HepG2 (cell line): ENCODE measurements at regions not wholly inside any gene's neighbourhood (a gene's known extent, or its start where the extent isn't known, plus 50 kb on each side); places are given as distances from the start of the nearest gene placed in this dataset.

ENCODE experiments used
- ATAC-seq: fragments of 200-7000 bp; cut with Tn5 transposase; 3 replicates; pipeline ENCODE4 v1.9.1; 2020; ENCODE audit warnings: mild to moderate bottlenecking, moderate library complexity
- BruUV-seq: library from RNA; stranded (reverse); fragments of 400-500 nt; replicated peaks from 2 replicates; lab custom pipeline; 2021; lab: Mats Ljungman, UMichigan
- CTCF ChIA-PET: fragments of 300-600 bp; formaldehyde crosslinking; extraction: SDS; loops from one replicate; lab custom pipeline; 2021; ENCODE audit warnings: low total read pairs, inconsistent platforms, low intra/inter-chr PET ratio; lab: Yijun Ruan, JAX
- POLR2A ChIA-PET: fragments of 350-600 bp; sonication (Branson Sonifier 250); formaldehyde crosslinking; loops from one replicate; lab custom pipeline; 2020; ENCODE audit warnings: antibody characterized with exemption, inconsistent platforms; lab: Yijun Ruan, JAX
- DNase-seq: peaks from one replicate; pipeline ENCODE4 v3.0.0-alpha.2; 2015; ENCODE audit warnings: low spot score
- FAIRE-seq: peaks from 3 replicates; lab custom pipeline; 2011; peaks lifted over from hg19 to GRCh38; lab: Jason Lieb, UNC
- H2AFZ ChIP-seq: one replicate; pipeline ENCODE4 v1.6.1; 2011; ENCODE audit warnings: low read length, inconsistent platforms
- H3K27ac ChIP-seq: fragments of 300-600 bp; 3 replicates; pipeline ENCODE4 v1.8.0; 2011; ENCODE audit warnings: mixed run types, mild to moderate bottlenecking, mixed read lengths, low read length, inconsistent platforms; ENCODE audit not compliant: insufficient read depth; ENCODE audit errors: extremely low read length
- H3K27me3 ChIP-seq, 2 experiments: fragments of 200-600 bp in 1 of 2; 2 replicates in 1 of 2; 3 replicates in 1 of 2; pipeline versions ENCODE4 v1.6.0 to v1.8.0; 2011; ENCODE audit warnings: low read length in 2 of 2, mild to moderate bottlenecking in 2 of 2, moderate library complexity in 2 of 2, inconsistent platforms in 1 of 2; ENCODE audit not compliant: insufficient read depth in 2 of 2, control insufficient read depth in 1 of 2
- H3K36me3 ChIP-seq, 2 experiments: fragments of 200-600 bp in 1 of 2; replicated peaks in 1 of 2; 2 replicates in 1 of 2; 3 replicates in 1 of 2; pipeline versions ENCODE4 v1.5.1 to v1.8.0; 2011; ENCODE audit warnings: low read length in 2 of 2, inconsistent platforms in 1 of 2; ENCODE audit not compliant: insufficient read depth in 2 of 2, control insufficient read depth in 1 of 2
- H3K4me1 ChIP-seq: 2 replicates; pipeline ENCODE4 v1.5.1; 2012; ENCODE audit warnings: low read length, inconsistent platforms; ENCODE audit not compliant: insufficient read depth
- H3K4me2 ChIP-seq: 2 replicates; pipeline ENCODE4 v1.6.0; 2011; ENCODE audit warnings: low read depth, low read length, inconsistent platforms
- H3K4me3 ChIP-seq, 3 experiments: fragments of 200-600 bp in 1 of 3; sonication (generic), shearing (Covaris generic) in 1 of 3; replicated peaks in 1 of 3; 2 replicates each; pipeline ENCODE4 v1.5.1; 2011 to 2016; ENCODE audit warnings: low read length in 3 of 3, inconsistent platforms in 2 of 3, low read depth in 2 of 3, mild to moderate bottlenecking in 2 of 3, control low read depth in 1 of 3, mixed read lengths in 1 of 3; ENCODE audit not compliant: insufficient read depth in 1 of 3
- H3K79me2 ChIP-seq: one replicate; pipeline ENCODE4 v1.6.1; 2011; ENCODE audit warnings: low read length, inconsistent platforms; ENCODE audit not compliant: insufficient read depth
- H3K9ac ChIP-seq: 2 replicates; pipeline ENCODE4 v1.6.0; 2011; ENCODE audit warnings: mild to moderate bottlenecking, low read depth, low read length, inconsistent platforms; ENCODE audit not compliant: insufficient read depth
- H3K9me3 ChIP-seq: 2 replicates; pipeline ENCODE4 v1.5.1; 2012; ENCODE audit warnings: mild to moderate bottlenecking, low read length
- H4K20me1 ChIP-seq: 2 replicates; pipeline ENCODE4 v1.6.0; 2011; ENCODE audit warnings: inconsistent platforms, mild to moderate bottlenecking, low read length, moderate library complexity; ENCODE audit not compliant: insufficient read depth
- ETV6 ChIP-seq: sonication (generic); formaldehyde crosslinking; conservative IDR thresholded peaks from 2 replicates; pipeline ENCODE4 v1.4.0; 2020; ENCODE audit warnings: missing genetic modification reagents
- JDP2 ChIP-seq: sonication (generic); formaldehyde crosslinking; IDR thresholded peaks from 2 replicates; pipeline ENCODE4 v1.8.1; 2022; ENCODE audit warnings: missing genetic modification reagents, borderline replicate concordance
- MIXL1 ChIP-seq: IDR thresholded peaks from 2 replicates; pipeline ENCODE4 v1.6.1; 2016
- RXRB ChIP-seq: IDR thresholded peaks from 2 replicates; pipeline ENCODE4 v1.6.1; 2016; ENCODE audit warnings: borderline replicate concordance, missing genetic modification reagents, missing compliant biosample characterization
- ZFAT ChIP-seq: sonication (generic); formaldehyde crosslinking; conservative IDR thresholded peaks from 2 replicates; pipeline ENCODE4 v1.8.1; 2023; ENCODE audit warnings: missing genetic modification reagents, inconsistent platforms
- ZIK1 ChIP-seq: sonication (generic); formaldehyde crosslinking; IDR thresholded peaks from 2 replicates; pipeline ENCODE4 v1.5.0; 2020; ENCODE audit warnings: mild to moderate bottlenecking, low read depth, missing genetic modification reagents, borderline replicate concordance
- ZNF629 ChIP-seq: sonication (generic); formaldehyde crosslinking; conservative IDR thresholded peaks from 2 replicates; pipeline ENCODE4 v1.5.0; 2020; ENCODE audit warnings: missing genetic modification reagents
- WGBS: methylation state at CpG from one replicate; pipeline ENCODE4 v1.1.6; 2017; ENCODE audit warnings: low lambda C conversion rate; 5-methylcytosine and 5-hydroxymethylcytosine counted together
- in situ Hi-C: cut with HindIII; loops from 2 replicates; pipeline ENCODE4 v1.10.0; 2017; ENCODE audit warnings: low pct_unique_long_range_greater_than_20kb; ENCODE audit not compliant: extremely low pct_ligation_motif_present
- intact Hi-C: fragments of 100-400 bp; cut with micrococcal nuclease; formaldehyde crosslinking; loops from one replicate; pipeline ENCODE4 v1.10.0; 2022; ENCODE audit not compliant: unreplicated experiment
- TF ChIP-seq, protein P1 (sequence below): sonication (generic); formaldehyde crosslinking; IDR thresholded peaks from 2 replicates; pipeline ENCODE4 v1.4.0; 2020; ENCODE audit warnings: missing genetic modification reagents

DNA sequence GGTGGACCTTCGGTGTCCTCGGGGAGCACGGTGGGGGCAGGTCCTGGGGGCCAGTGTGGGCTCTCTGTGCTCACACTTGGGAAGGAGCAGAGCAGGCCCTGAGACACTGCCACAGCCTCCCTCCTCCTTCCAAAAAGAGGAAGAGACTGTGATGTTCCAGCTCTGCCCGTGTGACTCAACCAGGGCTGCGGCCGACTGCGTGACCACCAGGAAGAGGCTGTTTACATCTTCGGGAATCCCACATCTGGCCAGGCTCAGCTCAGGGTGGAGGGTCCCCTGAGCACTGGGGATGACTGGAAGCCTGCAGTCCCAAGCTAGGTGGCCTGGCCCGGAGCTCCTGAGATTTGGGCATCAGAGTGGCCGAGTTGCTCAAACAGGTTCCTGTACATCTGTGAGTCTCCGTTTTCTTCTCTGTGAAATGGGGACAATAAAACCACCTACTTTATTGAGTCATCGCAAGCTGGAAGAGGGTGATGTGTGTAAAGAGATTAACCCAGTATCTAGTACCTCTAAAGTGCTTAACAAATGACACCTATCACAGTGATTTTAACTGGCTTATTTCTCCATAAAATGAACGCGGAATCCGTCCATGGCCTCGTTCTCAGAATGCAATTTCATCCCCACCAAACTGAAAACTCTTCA lies 242.1 kb downstream of the DLL1 start:
- Histone ChIP-seq H2AFZ (no peak overlapping the region), H3K79me2 (no peaks in the 10 kb centered on the region), H4K20me1 (no peaks in the 10 kb centered on the region), H3K36me3 (no peaks in the 10 kb centered on the region), H3K9ac (no peak overlapping the region), H3K4me1 (no peaks in the 10 kb centered on the region), H3K9me3 (no peaks in the 10 kb centered on the region), H3K27ac (no peak overlapping the region), H3K4me3 (no peak overlapping the region), H3K27me3 (peaks cover 18 to 78% of the 10 kb centered on the region in 2 experiments), H3K4me2 (no peak overlapping the region)
- CTCF ChIA-PET, result no interaction called here
- POLR2A ChIA-PET, result no interaction called here
- BruUV-seq, result no TSS peak
- intact Hi-C loops (no loop called here), in situ Hi-C loops (no loop called here)
- FAIRE-seq (no peak), ATAC-seq (no peak), DNase-seq (no peak)
- 48% methylated on average over 15 of the region's 16 CpGs for WGBS
- no peak for TF ChIP-seq RXRB (CRISPR knock-in tag)
- peak; percentile 27; the same call in 1 of the 2 replicates for TF ChIP-seq ZNF629 (CRISPR knock-in tag)

DNA sequence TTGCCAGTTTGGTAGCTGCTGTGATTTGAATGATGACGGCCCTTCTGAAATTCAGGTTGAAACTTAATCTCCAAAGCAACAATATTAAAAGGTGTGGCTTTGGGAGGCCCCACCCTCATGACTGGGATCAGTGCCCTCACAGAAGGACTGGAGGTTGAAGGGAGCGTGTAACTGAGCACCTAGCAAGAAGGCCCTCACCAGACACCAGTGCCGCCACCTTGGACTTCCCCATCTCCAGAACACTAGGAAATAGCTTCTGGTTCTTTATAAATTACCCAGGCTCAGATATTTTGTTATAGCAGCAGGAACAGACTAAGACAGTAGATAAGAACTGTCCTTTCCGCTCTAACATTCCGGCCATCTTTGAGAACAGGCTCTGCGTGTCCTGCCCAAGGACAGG lies 243.1 kb downstream of the DLL1 start:
- POLR2A ChIA-PET, result no interaction called here
- H3K9ac ChIP-seq, result no peak overlapping the region
- no peaks in the 10 kb centered on the region for H3K4me1 ChIP-seq
- no peak overlapping the region for H3K27ac ChIP-seq
- CTCF ChIA-PET, result no interaction called here
- no peaks in the 10 kb centered on the region for H3K36me3 ChIP-seq
- H4K20me1 ChIP-seq, result no peaks in the 10 kb centered on the region
- no peaks in the 10 kb centered on the region for H3K9me3 ChIP-seq
- H3K27me3 ChIP-seq, result peaks cover 16 to 82% of the 10 kb centered on the region in 2 experiments
- no peak for TF ChIP-seq ZIK1 (CRISPR knock-in tag)
- no peak for TF ChIP-seq JDP2 (CRISPR knock-in tag)
- no peak for TF ChIP-seq ETV6 (CRISPR knock-in tag)
- TF ChIP-seq ZFAT (CRISPR knock-in tag), result no peak
- TF ChIP-seq MIXL1 (CRISPR knock-in tag), result no peak
- TF ChIP-seq, protein P1, sequence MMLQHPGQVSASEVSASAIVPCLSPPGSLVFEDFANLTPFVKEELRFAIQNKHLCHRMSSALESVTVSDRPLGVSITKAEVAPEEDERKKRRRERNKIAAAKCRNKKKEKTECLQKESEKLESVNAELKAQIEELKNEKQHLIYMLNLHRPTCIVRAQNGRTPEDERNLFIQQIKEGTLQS (CRISPR knock-in tag), result no peak
- TF ChIP-seq, all 625 proteins: peak for 0
- Histone ChIP-seq H2AFZ (no peak overlapping the region), H3K4me3 (no peak overlapping the region), H3K4me2 (no peak overlapping the region), H3K79me2 (no peaks in the 10 kb centered on the region)
- BruUV-seq, result no TSS peak
- no peak for FAIRE-seq
- intact Hi-C loops (no loop called here), in situ Hi-C loops (no loop called here)
- 61% methylated on average over 6 of the region's 6 CpGs for WGBS
- no peak for ATAC-seq
- no peak for DNase-seq
